Activated CD8-positive, alpha-beta memory T cell treated with anti-CD3 and anti-CD28 coated beads for 4 hours (primary cell): ENCODE measurements at regions not wholly inside any gene's neighbourhood (a gene's known extent, or its start where the extent isn't known, plus 50 kb on each side); places are given as distances from the start of the nearest gene placed in this dataset.

Experiments
- DNase-seq, 2 donors: peaks; one replicate each; pipeline ENCODE4 v3.0.0-alpha.2; 2020; ENCODE audit warnings: low read depth in 2 of 2

DNA sequence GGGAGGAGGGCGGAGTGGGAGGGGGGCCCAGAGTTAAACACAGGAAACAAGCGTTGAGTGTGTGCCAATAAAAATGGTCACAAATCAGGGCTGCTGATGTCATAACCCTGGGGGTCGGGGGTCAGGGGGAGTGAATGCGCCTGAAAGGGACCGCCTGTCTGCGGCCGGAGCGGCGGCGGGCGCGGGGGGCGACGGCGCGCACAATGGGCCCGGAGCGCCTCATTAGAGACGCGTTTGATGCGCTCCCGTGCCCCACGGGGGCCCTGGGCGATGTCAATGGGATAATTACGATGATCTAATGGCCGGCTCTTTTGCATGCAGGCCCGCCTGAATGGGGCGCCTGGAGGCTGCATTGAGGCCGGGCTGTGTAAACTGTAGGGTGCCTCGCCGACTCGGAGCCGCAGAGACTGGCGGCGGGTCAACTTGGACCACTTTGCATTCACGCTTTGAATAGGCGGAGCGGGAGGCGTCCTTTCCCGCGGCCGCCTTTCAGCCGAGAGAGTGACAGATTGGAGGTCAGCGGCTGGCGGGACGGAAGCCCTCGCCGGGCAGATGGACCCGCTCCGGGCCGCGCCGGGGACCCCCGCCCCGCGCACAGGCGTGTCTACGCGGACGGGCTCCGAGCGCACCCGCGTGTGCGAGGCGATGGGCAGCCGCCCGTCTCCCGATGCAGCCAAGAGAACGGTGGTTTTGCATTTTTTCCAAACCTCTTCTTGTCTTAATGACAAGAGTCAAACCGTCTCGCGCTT is 296.1 kb downstream of the TFAP2C start:
- DNase-seq = no peak

DNA sequence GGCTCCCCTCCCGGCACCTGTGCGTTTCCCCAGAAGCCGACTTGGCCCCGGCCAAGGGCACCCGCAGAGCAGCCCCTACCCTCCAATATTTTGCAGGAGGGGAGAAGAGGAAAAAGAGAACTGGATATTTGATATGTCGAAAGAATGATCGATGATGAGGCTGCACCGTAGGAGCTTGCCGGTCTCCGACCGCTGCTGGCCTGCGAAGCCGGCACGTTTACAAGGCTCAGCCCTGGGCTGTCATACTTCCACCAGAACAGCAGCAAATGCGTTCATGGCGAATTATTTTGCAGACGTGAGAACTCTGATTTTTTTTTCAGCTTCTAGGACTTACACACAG is 296.7 kb downstream of the TFAP2C start:
- no peak for DNase-seq

DNA sequence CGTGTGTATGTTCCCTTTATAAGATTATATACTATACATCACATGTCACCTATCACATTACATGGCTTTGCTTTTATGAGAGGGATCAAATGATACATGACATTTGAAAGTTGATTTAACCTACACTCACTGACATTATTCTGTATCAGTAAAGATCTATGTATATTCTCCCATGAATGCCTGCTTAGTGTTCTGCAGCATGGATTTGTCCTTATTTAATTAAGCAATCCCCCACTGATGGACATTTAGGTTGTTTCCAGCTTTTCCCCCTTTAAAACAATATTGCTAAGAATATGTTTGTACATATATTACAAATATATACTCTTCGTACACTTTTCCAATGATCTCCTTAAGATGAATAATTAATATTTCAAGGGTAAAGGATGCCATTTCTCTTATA is 297.4 kb downstream of the TFAP2C start:
- DNase-seq = no peak

DNA sequence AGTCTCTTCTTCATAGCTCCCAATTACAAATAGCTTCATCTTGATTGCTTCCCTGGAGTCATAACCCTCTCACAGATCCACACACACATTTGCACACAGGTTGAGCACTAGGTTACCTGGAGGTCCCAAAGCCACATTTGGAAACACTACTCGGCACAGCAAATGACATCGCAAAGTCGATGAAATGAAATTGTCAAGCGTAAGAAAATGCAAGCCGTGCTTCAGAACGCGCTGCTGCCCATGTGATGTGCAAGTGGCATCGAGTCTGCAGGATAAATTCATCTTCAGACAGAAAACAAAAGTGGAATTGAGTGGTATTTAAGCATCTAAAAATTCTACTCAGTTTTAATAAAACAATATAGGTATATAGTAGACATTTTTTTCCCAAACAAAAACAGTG is 298.0 kb downstream of the TFAP2C start:
- no peak for DNase-seq

DNA sequence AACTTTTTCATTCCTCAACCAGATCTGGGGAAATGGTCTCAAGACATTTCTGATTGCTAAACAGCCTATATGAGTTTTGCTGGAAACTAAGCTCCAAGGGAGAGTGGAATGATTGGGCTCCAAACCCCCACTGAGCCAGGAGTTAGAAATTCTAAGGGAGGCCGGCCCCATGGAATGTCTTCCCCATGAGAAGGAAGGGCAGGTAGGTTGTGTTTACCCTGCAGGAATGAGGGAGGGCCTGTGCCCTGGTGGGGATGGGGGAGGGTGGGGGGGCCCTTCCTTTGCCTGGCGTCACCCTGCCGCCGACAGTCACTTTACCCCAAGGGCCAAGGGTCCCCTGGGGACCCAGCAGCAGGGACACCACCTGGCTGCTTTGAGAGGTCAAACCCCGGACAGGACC is 298.9 kb downstream of the TFAP2C start:
- no peak for DNase-seq

DNA sequence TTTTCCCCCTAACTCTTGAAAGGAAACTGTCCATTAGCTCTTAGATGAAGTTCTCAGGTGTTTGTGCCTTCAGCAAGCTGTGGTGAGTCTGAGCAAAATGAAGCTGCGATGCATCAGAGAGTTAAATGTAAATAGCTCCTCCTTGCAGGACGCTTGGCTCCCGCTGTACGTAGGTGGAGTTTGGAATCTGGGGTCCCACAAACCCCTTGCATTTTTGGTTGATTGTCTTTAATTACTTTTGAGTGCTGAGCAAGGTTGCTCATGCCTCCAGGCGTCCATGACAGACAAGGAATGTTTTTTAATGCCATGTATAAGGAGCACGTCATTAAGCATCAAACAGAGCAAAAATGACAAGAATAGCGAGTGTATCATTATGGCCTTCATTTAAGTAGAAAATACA is 300.5 kb downstream of the TFAP2C start:
- no peak for DNase-seq

DNA sequence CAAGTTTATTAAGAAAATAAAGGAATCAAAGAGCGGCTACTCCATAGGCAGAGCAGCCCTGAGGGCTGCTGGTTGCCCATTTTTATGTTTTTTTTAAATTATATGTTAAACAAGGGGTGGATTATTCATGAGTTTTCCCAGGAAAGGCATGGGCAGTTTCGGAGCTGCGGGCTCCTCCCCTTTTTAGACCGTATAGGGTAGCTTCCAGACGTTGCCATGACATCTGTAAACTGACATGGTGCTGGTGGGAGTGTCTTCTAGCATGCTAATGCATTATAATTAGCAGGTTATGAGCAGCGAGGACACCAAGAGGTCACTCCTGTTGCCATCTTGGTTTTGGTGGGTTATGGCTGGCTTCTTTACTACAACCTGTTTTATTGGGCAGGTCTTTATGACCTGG is 301.8 kb downstream of the TFAP2C start:
- no peak for DNase-seq

DNA sequence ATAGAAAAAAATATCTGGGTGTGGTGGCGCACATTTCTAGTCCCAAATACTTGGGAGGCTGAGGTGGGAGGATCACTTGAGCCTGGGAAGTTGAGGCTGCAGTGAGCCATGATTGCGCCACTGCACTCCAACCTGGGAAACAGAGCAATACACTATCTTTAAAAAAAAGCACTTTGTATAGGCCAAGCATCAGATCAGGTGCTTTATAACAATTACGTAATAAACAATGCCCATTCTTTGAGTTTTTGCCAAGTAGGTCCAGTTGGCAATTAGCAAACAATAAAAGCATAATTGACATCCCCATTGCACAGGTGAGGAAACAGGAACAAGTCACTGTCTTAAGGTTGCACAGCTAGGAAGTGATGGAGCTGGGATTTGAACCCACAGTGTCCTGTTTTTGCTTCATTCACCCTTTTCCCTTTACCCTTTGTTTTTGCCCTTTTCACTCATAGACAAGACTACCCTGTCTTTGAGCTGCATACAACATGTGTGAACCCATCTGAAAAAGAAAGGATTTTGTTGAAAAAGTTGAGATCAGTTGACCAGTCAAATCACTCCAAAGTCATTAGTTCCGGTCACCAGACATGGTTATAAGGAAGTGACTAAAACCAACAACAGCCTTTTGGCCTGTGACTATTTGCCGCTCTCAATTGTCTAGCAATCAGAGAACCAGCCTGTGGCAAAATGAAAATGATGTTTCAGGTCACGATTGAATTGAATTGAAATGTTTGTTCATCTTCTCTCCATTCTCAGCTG is 303.6 kb downstream of the TFAP2C start:
- DNase-seq = no peak

DNA sequence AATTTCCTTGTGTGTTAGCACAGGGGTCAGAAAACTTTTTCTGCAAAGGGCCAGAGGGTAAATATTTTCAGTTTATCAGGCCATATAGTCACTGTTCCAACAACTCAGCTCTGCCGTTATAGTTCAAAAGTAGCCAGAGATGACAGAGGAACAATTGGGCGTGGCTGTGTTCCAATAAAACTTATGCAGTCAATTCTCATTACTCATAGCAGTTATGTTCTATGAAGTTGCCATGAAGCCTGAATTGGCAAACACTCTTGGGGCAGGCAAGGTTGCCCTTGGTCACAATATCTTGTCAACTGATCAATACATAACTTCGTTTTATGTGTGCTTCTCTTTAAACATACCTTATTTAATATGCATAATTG is 304.2 kb downstream of the TFAP2C start:
- no peak for DNase-seq

DNA sequence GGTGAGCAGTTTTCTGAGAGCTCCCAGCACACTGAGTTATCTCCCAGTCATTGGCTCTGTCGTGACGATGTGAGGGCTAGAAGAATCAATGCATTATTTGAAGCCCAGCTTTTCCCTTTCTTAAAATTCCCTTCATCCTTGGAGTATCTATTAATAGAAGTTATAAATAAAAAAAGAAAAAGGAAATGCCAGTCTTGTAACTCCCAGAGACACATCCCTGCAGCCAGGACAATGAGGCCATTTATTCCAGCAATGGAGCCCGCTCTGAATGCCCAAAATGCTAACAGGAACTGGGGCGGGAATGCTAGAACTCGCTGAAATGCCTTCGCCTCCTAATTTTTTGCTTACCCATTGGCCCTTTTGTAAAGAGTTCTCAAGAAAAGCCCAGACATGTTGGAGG is 305.8 kb downstream of the TFAP2C start:
- DNase-seq = no peak

DNA sequence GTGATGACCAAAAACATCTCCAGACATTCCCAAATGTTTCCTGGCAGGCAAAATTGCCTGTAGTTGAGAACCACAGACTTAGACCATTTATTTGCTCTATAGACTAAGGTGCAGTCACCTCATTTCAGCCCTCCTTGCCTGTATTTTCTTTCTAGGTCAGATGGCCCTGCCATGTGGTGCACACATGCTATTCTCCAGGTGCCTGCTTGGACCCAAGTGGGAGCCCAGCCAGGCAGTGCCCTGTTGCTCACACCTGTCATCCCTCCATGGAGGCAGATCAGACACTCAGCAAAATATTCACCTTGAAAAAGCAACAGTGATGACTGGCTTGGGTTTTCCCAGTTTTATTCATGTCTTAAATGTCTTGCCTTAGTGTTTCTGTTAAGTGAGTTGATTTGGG is 311.4 kb downstream of the TFAP2C start:
- DNase-seq = no peak

DNA sequence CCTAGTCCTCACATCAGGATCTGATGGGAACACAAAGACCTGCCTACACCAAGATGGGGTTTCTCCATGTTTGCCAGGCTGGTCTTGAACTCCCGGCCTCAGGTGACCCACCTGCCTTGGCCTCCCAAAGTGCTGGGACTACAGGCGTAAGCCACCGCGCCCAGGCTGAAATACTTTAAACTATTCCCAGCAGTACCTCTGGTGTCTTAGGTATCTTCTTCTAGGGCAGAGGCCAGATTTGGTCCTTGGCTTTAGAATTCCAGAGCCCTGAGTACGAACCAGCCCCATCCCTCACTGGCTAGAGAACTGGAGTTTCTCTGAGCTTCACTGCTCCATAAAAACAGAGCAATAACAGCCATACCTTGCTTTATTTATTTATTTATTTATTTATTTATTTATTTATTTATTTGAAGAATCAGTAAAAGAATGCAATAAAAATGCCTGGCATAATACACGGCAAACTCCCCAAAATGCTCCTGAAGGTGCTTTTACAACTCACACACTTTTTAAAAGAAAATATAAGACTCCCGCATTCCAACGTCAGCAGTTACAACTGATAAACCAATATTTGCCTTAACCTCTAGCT is 312.1 kb downstream of the TFAP2C start:
- no peak for DNase-seq

DNA sequence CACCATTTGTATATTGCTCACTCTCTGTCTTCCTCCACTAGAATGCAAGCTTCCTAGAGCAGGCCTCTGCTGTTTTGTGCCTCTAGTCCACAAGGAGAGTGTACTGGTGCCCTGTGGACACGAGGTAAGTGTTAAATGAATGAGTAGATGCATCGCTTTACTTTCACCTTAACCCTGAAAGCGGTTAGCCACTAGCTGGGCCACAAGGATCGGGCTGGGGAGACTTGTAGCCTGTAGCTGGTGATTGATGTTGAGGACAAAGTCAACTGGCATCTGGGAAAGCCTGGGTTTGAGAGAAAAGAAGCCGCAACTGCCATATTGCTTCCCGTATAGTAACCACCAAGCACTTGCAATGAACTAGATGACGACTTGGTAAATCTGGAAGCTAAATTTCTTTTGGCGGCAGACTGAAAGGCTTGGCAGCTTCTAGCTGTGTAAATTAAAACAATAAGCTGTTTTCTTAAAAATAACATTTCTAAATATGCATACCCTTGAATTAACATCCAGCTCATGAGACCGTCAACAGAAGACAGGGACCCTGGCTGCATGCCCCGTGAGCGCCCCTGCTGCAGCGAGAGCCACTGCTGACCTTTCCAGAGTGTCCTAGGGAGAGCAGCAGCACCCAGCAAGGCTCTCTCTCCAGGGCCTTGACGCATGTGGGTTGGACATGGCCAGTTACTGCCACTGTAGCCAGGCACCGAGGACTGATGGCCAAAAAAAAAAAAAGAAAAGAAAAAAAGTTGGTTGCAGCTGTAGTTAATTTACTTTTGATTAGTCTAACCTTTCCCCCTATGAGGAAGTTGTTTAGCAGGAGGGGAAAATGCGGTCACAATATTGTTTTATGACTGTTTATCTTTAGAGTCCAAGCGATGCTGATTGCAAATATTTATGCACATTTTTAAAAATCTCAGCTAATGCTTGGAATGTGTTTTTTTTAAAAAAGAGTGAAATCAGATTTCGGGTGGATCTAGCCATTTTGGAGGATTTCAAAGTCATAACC is 315.1 kb downstream of the TFAP2C start:
- DNase-seq = no peak

DNA sequence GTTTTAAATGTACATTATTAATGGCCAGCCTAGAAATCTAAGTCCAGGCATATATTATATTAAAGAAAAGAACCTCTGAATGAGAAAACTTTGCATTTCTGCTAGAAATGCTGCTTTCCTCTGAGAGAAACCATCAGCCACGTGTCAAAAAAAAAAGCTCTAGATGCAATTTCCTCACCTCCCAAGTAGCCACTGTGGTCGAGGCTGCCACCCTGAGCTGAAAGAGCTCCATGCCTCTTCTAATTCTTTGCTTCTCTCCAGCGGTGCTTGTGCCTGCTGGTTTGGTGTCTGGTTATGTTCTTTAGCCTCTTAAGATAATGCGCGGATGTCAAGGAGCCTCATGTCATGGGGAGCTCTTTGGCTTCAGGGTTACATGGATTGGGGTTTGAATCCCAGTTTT is 316.0 kb downstream of the TFAP2C start:
- no peak for DNase-seq

DNA sequence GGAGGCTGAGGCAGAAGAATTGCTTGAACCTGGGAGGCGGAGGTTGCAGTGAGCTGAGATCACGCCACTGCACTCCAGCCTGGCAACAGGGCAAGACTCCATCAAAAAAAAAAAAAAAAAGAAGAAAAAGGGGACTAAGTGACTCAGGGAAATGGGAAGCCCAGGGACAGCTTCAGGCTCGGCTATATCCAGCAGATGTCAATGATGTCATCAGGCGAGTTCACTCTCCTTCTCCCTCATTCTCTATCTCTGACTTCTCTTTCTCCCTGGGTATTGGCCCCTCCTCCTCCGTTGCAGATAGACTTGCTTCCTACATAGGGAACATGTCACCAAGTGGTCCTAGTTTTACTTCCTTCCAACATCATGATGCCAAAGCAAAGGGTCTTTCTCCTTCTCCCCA is 316.8 kb downstream of the TFAP2C start:
- DNase-seq = no peak

DNA sequence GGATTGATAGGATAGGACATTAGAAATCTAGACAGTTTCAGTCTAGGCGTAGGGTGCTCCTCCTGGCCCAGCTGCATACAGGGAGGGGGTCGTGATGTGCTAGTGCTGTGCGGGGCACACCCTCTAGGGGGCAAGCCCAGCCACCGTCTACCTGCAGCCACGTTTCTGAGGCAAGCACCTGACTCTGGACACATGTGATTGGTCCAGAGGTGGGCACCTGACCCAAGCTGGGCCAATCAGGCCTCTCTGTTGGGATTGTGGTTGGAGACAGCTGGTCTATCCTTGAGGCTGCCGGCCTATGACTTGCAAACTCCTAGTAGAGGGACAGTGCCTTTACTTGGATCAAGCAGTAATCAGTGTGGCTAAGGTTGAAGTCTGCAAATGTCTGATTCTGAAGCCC is 317.1 kb downstream of the BMP7 start:
- no peak for DNase-seq

DNA sequence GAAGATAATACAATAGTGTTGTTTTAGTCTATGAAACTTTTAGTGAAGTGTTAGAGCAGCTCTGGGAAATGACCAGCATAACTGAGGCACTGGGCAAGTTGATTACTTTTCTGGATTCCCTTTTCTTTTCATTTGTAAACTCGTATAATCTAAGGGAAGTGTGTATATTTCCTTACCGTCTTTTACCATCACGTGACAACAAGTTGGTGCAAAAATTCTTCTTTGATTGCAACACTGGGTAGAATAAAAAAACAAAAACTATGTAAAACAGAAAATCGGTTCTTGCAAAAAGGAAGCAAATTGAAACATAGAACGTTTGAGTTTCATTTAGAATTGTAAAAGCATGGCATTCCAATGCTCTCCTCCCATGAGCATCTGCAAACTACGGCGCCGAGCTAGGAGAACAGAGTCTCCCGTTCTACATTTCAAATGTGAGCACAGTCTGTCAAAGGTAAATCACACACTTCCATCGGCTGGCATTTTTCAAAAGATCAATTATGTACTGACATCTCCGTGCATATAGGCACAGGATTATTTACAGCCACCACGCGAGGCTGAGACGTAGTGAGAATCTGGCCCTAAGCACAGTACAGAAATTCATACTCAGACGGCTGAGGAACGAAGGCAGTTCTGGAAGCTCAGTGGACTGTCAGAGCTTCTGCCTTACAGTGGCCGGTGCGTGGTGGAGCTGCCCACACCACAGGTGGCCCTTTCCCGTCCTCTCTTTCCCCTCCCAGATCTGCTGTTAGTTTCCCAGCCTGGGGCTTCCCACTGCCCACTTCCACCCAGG is 314.0 kb downstream of the BMP7 start:
- no peak for DNase-seq

DNA sequence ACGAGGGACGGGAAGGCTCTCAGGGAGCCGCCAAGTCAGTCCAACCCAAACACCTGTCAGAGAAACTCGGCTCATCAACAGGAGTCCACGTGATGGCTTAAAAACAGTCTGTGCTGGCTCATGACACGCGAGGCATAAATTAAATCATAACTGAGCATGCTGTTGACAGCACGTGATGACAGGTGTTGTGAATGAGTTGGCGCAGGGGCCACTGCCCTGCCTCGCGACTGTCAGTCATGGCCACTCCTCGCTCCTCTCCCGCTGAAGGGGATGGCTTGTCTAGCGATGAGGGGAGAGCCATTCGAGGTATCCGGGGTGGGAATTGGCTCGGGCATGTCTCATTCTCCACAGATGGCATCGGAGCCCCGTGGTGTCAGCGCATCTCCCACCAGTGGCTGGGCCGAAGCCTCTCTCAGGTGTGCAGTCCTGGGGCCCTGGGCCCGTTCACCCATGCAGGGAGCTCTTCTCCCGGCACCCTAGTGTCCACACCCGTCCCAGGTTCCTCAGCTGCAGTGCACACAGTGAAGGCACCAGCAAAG is 313.3 kb downstream of the BMP7 start:
- DNase-seq = no peak

DNA sequence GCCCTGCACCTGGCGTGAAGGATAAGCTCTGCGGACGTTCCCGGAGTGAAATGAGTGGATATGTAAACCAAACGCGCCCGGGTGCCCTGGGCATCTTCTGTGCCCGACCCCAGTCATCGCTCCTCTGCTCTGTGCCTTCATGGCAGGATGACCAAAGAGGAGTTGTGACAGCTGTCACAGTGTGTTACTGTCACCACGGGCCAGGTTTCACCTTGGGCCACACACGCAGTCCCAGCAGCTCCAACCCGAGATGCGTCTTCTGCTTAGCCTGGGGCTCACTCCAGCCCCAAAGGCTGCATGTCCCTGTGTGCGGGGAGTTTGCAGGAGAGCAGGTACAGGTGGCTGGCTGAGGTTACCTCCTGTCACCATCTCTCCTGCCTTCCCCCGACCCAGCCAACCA is 311.6 kb downstream of the BMP7 start:
- DNase-seq = no peak

DNA sequence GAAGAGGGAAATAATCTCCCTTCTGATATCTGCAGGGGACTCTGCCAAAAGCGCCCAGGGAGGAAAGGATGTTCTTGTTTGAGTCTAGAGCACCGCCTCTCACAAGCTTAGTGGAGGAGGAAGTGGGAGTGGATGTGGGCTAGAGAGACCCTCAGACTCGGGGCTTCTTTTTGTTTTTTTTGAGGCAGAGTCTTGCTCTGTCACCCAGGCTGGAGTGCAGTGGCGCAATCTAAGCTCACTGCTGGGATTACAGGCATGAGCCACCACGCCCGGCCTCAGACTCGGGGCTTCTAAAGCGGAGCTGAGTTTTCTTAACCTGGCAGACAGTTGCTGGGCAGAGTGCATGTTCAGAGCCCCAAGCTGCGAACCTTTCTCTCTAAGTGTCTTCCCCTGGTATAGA is 310.8 kb downstream of the BMP7 start:
- no peak for DNase-seq

DNA sequence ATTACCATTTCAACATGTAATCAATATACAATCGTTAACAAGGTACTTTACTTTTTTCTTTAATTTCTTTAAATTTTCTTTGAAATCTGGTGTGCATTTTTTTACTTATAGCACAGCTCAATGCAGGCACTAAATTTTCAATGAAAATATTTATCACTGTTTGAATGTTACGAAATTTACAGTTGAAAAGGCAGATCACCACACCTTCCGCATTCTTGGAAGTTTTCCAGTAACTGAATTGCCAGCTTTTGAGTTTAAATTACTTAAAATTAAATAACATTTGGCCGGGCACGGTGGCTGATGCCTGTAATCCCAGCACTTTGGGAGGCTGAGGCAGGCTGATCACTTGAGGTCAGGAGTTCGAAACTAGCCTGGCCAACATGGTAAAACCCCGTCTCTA is 309.9 kb downstream of the BMP7 start:
- DNase-seq = no peak
